ENCODE measurements at regions not wholly inside any gene's neighbourhood (a gene's known extent, or its start where the extent isn't known, plus 50 kb on each side); places are given as distances from the start of the nearest gene placed in this dataset.

DNA sequence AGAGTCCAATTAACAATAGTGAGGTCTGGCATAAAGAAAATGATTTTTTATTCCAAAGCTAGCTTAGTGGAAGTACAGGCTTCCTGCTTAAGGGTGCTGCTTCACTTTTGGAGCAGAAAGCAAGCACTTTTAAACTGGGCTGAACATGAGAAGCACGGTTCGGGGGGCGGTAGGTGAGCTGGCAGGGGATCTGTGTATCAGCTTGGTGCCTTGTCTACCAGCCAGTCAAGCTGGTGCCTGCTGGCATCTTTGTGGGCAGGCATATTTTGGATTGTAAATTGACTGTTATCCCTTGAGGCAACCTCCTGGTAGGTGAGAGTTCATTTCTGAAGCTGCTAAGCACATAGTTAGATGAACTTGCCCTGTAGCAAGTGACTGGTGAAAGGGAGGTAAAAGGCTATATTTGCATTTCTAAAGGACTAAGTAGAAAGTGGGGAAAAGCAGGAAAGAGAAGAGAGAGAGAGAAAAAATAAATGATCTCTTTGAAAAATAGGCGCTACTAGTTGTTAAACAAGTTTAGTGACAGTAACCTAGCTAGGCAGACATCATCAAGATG lies 121.1 kb upstream of the SYT10 start:
- TF ChIP-seq, protein P1, sequence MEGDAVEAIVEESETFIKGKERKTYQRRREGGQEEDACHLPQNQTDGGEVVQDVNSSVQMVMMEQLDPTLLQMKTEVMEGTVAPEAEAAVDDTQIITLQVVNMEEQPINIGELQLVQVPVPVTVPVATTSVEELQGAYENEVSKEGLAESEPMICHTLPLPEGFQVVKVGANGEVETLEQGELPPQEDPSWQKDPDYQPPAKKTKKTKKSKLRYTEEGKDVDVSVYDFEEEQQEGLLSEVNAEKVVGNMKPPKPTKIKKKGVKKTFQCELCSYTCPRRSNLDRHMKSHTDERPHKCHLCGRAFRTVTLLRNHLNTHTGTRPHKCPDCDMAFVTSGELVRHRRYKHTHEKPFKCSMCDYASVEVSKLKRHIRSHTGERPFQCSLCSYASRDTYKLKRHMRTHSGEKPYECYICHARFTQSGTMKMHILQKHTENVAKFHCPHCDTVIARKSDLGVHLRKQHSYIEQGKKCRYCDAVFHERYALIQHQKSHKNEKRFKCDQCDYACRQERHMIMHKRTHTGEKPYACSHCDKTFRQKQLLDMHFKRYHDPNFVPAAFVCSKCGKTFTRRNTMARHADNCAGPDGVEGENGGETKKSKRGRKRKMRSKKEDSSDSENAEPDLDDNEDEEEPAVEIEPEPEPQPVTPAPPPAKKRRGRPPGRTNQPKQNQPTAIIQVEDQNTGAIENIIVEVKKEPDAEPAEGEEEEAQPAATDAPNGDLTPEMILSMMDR (IDR thresholded peaks at IDR 0.05) = no peak
- no peak for TF ChIP-seq EP300 (IDR thresholded peaks at IDR 0.05)
